Right cardiac atrium (tissue), 5 donors: ENCODE measurements at regions not wholly inside any gene's neighbourhood (a gene's known extent, or its start where the extent isn't known, plus 50 kb on each side); places are given as distances from the start of the nearest gene placed in this dataset.

ENCODE experiments used
- ATAC-seq, 2 donors: fragments of 200-7000 bp; cut with Tn5 transposase; one replicate each; pipeline versions ENCODE4 v1.8.0 to v1.9.1; 2020; ENCODE audit warnings: moderate library complexity in 2 of 2, mild to moderate bottlenecking in 1 of 2
- DNase-seq, 3 donors: peaks; one replicate each; pipeline ENCODE4 v3.0.0-alpha.2; 2020
- H3K27ac ChIP-seq: one replicate; pipeline ENCODE4 v1.5.1; 2013; ENCODE audit warnings: mild to moderate bottlenecking, low read length, control low read depth, moderate library complexity
- H3K27me3 ChIP-seq: one replicate; pipeline ENCODE4 v1.6.1; 2013; ENCODE audit not compliant: control insufficient read depth, insufficient read depth
- H3K4me1 ChIP-seq: one replicate; pipeline ENCODE4 v1.6.1; 2013; ENCODE audit warnings: low read length; ENCODE audit not compliant: control insufficient read depth, insufficient read depth
- H3K4me3 ChIP-seq: one replicate; pipeline ENCODE4 v1.5.1; 2013; ENCODE audit warnings: low read length, control low read depth
- H3K9me3 ChIP-seq: one replicate; pipeline ENCODE4 v1.6.1; 2013; ENCODE audit warnings: low read length; ENCODE audit not compliant: control insufficient read depth
- WGBS: extraction: QIAGEN DNeasy Blood & Tissue Kit; methylation state at CpG from one replicate; pipeline ENCODE4 v1.1.7; 2013; 5-methylcytosine and 5-hydroxymethylcytosine counted together
- intact Hi-C, 4 donors: fragments of 100-400 bp; cut with DNase I; formaldehyde crosslinking; loops; one replicate each; pipeline versions ENCODE4 v1.11.0 to v1.14.0; 2022 to 2023
- donor health status: healthy with polysubstance abuse.
- donor health status: DM: no; HTN: yes; CAD: no.
- donor health status: DM: no; HTN: no; CAD: no.
- donor health status: DM: no; HTN: yes; CAD: no; lungs with severe emphysema.
- donor health status: DM: yes; HTN: yes; CAD: no.

DNA sequence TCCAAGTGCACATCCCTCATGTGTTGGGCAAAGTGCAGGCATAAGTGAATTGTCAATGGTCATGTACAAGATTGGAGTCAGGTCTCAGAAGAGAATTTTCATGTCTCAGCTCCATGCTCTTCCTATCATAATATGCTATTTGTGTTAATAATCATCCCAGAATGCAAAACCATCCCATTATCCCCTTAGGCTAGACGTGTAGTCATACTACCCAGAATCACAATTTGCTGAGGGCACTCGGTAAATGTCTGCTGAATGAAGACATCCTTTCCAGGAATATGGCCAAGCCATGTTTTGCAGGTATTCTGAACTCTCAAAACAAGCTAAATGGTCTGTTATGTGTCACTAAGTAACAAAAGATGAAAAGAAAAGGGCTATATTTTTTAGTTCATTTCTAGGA lies 263.8 kb downstream of the RAD51AP2 start:
- Histone ChIP-seq H3K4me3 (no peak overlapping the region), H3K4me1 (no peaks in the 10 kb centered on the region), H3K27me3 (no peaks in the 10 kb centered on the region), H3K9me3 (no peaks in the 10 kb centered on the region), H3K27ac (no peak overlapping the region)
- WGBS: 79% methylated on average over 2 of the region's 2 CpGs
- intact Hi-C loops: no loop called here
- ATAC-seq: no peak
- no peak for DNase-seq

DNA sequence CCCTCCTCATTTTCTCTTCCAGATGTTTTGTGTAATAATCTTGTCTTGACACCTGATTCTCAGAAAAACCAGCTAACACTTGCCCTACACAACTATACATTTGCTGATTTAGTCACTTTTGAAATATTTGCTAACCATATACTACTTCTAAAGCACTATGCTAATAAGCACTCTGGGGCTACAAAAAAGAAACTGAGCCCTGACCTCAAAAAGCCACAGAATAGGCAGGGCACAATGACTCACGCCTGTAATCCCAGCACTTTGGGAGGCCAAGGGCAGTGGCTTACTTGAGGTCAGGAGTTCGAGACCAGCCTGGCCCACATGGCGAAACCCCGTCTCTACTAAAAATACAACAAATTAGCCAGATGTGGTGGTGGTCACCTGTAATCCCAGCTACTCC lies 266.0 kb downstream of the RAD51AP2 start:
- no peak for DNase-seq
- Histone ChIP-seq H3K4me1 (no peaks in the 10 kb centered on the region), H3K9me3 (no peaks in the 10 kb centered on the region), H3K27me3 (no peaks in the 10 kb centered on the region), H3K27ac (no peak overlapping the region), H3K4me3 (no peak overlapping the region)
- intact Hi-C loops: no loop called here
- WGBS: 84% methylated on average over 4 of the region's 4 CpGs
- ATAC-seq: no peak

DNA sequence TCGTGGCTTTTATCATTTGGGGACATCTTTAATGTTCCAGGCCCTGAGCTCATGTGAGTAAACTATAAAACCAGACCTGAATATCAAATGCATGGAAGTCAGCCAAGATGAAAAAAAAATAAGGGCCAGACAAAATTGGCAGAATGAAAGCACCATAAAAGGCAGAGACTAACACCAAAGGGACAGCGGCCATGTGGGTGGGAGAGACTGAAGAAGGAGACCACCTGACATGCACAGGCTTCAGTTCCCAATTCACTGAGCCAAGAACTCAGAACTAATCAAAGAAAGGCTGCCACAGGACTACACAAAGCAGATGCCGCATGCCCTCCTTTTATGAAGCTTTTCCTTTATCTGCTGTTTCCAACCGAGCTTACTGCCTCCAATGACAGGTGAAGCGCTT lies 267.1 kb downstream of the RAD51AP2 start:
- Histone ChIP-seq H3K4me1 (no peaks in the 10 kb centered on the region), H3K4me3 (no peak overlapping the region), H3K27ac (no peak overlapping the region), H3K27me3 (no peaks in the 10 kb centered on the region), H3K9me3 (no peaks in the 10 kb centered on the region)
- WGBS: 75% methylated on average over 5 of the region's 5 CpGs
- intact Hi-C loops: no loop called here
- ATAC-seq: no peak
- DNase-seq: no peak

DNA sequence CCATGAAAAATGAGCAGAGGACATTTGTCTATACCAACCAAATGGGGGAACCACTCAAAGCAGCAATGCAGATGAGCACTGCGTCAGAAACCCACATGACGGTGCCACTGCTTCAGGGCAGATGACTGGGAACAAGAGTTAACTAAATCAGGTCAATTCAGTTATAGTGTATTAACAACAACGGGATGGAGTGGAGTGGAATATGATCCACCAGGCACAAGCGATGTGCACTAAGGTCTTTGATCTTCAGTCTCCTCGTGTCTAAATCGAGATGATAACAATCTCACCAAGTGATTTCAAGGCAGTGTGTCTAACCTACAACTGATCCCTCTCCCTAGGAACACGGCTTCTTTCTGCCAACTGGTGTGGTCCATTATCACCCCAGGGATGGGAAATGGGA lies 269.0 kb downstream of the RAD51AP2 start:
- H3K27ac ChIP-seq: no peak overlapping the region
- intact Hi-C loops: no loop called here
- DNase-seq (no peak), ATAC-seq (no peak)
- no peaks in the 10 kb centered on the region for H3K9me3 ChIP-seq
- no peaks in the 10 kb centered on the region for H3K27me3 ChIP-seq
- H3K4me3 ChIP-seq: no peak overlapping the region
- H3K4me1 ChIP-seq: no peaks in the 10 kb centered on the region
- WGBS: 87% methylated on average over 7 of the region's 7 CpGs

- Histone ChIP-seq H3K4me3 (no peak overlapping the region), H3K4me1 (no peaks in the 10 kb centered on the region), H3K9me3 (no peaks in the 10 kb centered on the region), H3K27ac (no peak overlapping the region), H3K27me3 (no peaks in the 10 kb centered on the region)
- intact Hi-C loops: no loop called here
- no peak for ATAC-seq
- 35% methylated on average over 2 of the region's 2 CpGs for WGBS
- DNase-seq: no peak
These were observed 272.3 kb downstream of the RAD51AP2 start for GRCh38 chr2:17245906-17246305.

DNA sequence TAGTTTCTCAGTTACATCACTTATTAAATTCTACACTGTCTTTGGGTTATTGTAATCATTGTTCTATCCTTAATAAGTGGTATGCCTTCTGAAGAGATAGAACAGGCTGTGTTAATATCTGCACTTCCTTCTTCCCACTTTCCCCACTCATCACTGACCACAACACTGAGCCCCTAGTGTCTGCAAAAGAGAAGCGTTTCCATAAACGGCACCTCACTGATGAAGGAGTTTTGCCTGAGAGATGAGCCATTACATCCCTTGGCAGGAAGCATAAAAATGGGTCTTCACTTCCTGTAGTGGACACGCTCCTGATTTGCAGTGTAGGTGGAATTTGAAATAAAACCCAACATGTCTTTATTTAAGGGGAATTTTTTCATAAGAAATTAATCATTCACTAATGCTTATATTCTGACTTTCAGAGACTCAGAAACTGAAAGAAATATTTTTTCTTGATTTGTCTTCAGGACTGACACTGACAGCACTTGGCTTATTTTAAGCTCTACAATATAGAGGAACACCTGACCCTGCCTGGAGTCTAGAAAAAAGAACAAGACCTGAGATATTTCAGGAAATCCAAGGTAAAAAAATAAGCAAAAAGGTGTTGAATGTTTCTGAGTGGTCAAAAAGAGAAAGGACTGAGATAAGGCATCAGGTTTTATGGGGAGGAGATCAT lies 275.3 kb downstream of the RAD51AP2 start:
- Histone ChIP-seq H3K4me3 (no peak overlapping the region), H3K27ac (no peak overlapping the region), H3K9me3 (no peaks in the 10 kb centered on the region), H3K4me1 (no peaks in the 10 kb centered on the region), H3K27me3 (no peaks in the 10 kb centered on the region)
- WGBS: 44% methylated on average over 3 of the region's 3 CpGs
- DNase-seq (no peak), ATAC-seq (no peak)
- intact Hi-C loops: no loop called here

DNA sequence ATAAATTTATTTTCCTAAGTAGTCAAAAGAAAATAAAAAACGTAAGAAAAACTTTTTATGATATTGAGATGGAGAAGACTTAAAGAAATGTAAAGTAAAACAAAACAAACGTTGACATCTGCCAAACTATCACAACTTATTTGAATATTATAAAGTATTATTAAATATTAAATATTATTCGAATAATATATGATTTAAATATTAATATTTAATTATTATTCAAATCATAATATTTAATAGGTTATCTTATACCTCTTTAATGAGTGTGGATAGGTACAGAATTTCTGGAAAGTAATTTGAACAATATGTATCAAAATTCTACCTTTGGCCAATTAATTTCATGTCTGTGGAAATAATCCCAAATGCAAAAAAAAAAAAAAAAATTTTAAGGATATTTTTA lies 278.7 kb downstream of the RAD51AP2 start:
- intact Hi-C loops: no loop called here
- WGBS: 75% methylated on average over 3 of the region's 3 CpGs
- DNase-seq: no peak

DNA sequence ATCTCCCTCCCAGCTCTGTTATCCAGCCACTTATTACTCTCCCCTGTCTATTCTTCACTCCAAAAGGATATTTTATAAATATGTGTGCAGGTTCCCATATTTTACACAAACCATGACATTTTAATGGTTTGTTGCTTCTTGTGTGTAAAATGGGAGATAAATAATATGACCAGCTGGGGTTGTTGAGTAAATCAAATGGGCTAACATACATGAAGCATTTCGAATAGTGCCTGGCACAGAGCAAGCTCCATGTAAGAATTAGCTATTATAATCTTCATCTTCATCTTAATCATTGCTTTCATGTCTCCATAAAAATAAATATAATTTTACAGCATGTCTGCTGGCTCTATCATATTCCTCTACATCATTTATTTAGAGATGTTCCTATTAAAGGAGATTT lies 283.1 kb downstream of the RAD51AP2 start:
- Histone ChIP-seq H3K27me3 (no peaks in the 10 kb centered on the region), H3K27ac (no peak overlapping the region), H3K4me1 (no peaks in the 10 kb centered on the region), H3K4me3 (no peak overlapping the region), H3K9me3 (no peaks in the 10 kb centered on the region)
- 81% methylated on average over 1 of the region's 1 CpG for WGBS
- no peak for ATAC-seq
- intact Hi-C loops: no loop called here
- no peak for DNase-seq

More for the DNA sequence above, 278.7 kb downstream of the RAD51AP2 start:
- Histone ChIP-seq H3K4me3 (no peak overlapping the region), H3K9me3 (no peaks in the 10 kb centered on the region), H3K4me1 (no peaks in the 10 kb centered on the region), H3K27me3 (no peaks in the 10 kb centered on the region), H3K27ac (no peak overlapping the region)
- no peak for ATAC-seq

DNA sequence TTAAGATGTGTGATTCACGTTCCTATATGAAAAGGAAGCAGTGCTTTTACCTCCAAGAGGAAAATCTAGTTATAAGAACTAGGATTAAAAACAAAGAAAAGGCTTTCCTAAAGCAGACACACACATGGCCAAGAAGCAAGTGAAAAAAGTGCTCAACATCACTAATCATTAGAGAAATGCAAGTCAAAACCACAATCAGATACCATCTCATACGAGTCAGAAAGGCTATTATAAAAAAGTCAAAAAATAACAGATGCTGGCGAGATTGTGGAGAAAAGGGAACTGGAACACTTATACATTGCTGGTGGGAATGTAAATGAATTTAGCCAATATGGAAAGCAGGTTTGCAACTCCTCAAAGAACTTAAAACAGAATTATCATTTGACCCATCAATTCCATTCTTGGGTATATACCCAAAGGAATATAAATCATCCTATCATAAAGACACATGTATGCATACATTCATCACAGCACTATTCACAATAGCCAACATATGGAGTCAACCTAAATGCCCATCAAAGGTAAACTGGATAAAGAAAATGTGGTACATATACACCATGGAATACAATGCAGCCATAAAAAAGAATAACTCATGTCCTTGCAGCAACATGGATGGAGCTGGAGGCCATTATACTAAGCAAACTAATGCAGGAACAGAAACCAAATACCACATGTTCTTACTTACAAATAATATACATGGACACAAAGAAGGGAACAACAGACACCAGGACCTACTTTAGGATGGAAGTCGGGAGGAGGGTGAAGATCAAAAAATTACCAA lies 285.3 kb downstream of the RAD51AP2 start:
- intact Hi-C loops: no loop called here
- no peaks in the 10 kb centered on the region for H3K4me1 ChIP-seq
- no peak for ATAC-seq
- no peak for DNase-seq
- WGBS: 79% methylated on average over 4 of the region's 4 CpGs
- no peak overlapping the region for H3K4me3 ChIP-seq
- no peaks in the 10 kb centered on the region for H3K9me3 ChIP-seq
- no peak overlapping the region for H3K27ac ChIP-seq
- H3K27me3 ChIP-seq: no peaks in the 10 kb centered on the region

- ATAC-seq (no peak), DNase-seq (no peak)
- H3K9me3 ChIP-seq: no peaks in the 10 kb centered on the region
- no peaks in the 10 kb centered on the region for H3K4me1 ChIP-seq
- intact Hi-C loops: no loop called here
- no peak overlapping the region for H3K27ac ChIP-seq
- 71% methylated on average over 5 of the region's 5 CpGs for WGBS
- H3K4me3 ChIP-seq: no peak overlapping the region
- no peaks in the 10 kb centered on the region for H3K27me3 ChIP-seq
These were observed 286.8 kb downstream of the RAD51AP2 start for GRCh38 chr2:17231394-17231965.

DNA sequence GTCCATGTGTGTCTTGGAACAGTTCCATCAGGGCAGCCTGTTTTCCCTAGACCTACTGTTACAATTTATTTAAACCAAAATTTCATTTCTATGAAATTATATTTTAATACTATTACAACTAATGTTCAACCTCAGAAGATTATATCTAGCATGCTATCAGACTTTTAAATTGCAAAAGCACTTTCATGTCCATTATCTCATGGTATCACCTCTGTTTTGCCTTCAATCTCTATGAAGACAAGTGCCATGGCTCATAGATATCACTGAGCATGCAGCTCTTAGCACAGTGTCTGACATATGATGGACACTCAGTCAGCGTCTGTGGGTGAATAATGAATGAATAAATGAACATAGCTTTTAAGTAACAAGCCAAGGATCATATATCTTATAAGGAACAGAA lies 288.8 kb downstream of the RAD51AP2 start:
- intact Hi-C loops: no loop called here
- 48% methylated on average over 1 of the region's 1 CpG for WGBS
- Histone ChIP-seq H3K27me3 (no peaks in the 10 kb centered on the region), H3K27ac (no peak overlapping the region), H3K4me3 (no peak overlapping the region), H3K4me1 (no peaks in the 10 kb centered on the region), H3K9me3 (no peaks in the 10 kb centered on the region)
- no peak for DNase-seq
- ATAC-seq: no peak
